Fibroblast of peridontal ligament (primary cell): ENCODE measurements at regions not wholly inside any gene's neighbourhood (a gene's known extent, or its start where the extent isn't known, plus 50 kb on each side); places are given as distances from the start of the nearest gene placed in this dataset.

Source experiments
- DNase-seq: peaks from one replicate; pipeline ENCODE4 v3.0.0-alpha.2; 2010; ENCODE audit errors: extremely low read depth

DNA sequence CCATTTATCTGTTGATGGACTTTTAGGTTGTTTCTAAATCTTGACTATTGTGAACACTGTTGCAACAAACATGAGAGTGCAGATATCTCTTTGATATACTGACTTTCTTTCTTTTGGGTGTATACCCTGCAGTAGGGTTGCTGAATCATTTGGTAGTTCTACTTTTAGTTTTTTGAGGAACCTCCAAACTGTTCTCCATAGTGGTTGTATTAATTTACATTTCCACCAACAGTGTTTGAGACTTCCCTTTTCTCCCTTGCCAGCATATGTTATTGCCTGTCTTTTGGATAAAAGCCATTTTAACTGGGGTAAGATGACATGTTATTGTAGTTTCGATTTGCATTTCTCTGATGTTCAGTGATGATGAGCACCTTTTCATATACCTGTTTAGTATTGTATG lies 330.0 kb downstream of the DDX10 start:
- DNase-seq, result no peak

DNA sequence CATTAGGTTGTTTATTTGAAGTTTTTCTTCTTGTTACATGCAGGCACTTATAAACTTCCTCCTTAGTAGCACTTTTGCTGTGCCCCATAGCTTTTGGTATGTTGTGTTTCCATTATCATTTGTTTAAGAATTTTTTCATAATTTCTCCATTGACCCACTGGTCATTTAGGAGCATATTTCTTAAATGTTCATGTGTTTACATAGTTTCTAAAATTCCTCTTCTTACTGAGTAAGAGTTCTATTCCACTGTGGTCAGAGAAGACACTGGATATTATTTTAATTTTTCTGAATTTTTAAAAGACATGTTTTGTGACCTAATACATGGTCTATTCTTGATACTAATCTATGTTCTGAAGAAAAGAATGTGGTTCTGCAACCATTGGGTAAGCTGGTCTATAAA lies 333.0 kb downstream of the DDX10 start:
- DNase-seq, result peak; percentile 26

DNA sequence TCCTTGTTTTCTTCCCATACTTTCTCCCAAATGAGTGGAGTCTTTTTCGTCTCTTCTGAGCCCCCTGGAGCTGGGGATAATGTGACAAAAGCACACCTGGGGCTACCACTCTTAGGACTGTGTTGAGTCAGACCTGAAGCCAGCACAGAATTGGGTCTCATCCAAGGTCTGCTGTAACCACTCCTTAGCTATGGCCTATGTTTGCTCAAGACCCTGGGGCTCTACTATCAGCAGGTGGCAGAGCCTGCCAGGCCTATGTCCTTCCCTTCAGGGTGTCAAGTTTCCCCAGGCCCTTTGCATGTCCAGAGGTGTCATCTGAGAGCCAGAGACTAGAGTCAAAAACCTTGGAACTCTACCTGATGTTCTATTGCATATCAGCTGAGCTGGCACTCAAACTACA lies 335.7 kb downstream of the DDX10 start:
- no peak for DNase-seq

DNA sequence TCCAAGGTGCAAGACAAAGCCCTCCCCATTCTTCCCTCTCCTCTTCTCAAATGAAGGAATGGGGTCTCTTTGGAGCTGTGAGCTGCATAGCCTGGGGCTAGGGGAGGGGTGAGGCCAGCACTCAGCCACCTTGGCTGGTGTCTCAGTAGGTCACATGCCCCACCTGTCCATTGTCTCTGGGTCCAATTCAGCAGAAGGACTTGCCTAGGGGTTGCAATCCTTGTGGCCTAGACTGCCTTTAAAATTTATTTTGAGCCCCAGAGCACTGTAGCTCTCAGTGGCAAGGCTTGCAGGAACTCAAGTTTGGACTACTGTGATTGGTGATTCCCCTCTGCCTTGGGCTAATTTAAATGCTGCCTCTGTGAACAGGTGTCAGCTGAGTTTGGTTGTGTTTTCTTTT lies 336.7 kb downstream of the DDX10 start:
- DNase-seq, result no peak

DNA sequence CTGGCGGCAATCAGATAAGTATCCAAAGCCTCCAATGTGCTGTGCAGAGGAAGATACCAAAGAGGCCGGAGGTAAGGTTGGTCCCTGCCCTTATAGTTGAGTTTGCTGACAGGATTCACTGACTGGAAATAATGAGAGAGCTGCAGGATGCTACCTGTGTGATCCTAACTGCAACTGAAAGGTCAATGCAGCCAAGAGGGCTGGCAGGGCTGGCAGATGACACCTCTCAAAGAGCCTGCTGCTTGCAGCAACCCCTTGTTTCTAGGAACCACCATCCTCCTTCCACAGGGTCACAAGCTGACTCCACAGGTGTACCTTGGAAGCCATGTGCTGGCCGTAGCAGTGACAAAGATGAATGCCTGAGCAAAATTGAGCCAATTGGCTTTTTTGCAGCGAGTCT lies 348.1 kb downstream of the DDX10 start:
- no peak for DNase-seq

DNA sequence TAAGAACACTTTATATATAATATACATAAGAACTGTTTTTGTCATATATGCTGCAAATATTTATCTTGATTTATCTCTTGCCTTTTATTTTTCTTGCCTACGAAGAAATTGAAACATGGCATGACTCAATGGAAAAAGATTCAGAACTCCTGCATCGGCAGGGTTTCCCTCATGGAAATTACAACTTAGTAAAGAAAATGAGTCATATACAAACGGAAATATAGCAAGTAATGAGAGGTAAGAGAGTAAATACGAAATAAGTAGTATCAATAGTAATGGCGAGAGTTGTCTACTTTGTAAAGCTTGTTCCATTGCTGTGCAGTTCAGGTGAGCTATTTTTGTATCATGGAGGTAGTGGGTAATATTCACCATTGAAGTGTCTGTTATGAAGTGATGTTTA lies 350.4 kb downstream of the DDX10 start:
- DNase-seq, result peak; percentile 24

DNA sequence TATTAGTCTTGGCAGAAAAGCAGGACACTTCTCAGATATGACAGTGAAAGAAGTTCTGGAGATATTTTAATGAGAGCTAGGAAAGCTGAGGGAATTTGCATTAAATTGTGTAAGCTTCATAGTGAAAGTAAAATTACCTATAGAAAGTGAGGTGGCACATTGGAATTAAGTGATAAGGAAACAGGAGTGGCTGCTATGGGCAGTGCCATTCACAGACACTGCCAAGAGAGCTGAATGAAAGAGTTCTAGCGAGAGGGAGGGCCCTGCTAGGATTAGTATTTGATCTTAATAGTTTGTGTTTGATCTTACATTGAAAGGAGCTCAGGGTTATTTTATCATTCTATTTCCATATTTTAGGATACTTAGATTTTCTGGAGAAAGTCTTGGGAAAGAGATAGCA lies 351.9 kb downstream of the DDX10 start:
- no peak for DNase-seq

DNA sequence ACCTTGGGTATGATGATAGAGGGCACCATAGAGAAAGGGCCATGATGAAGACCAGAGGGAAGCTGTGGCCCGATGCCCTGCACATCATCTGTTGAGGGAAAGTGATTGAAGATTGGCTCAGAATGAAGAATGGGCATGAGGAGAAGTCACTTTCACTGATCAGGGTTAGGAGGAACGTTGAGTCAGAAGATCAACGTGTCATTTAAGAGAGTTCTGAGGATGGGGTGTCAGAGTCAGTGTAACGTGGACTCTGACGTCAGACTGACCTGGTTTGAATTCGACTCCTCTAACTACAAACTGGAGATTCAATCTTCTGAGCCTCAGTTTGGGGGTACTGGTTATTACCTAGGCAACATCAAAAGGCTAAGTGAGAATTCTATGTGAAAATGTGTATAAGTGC lies 352.6 kb downstream of the DDX10 start:
- no peak for DNase-seq

DNA sequence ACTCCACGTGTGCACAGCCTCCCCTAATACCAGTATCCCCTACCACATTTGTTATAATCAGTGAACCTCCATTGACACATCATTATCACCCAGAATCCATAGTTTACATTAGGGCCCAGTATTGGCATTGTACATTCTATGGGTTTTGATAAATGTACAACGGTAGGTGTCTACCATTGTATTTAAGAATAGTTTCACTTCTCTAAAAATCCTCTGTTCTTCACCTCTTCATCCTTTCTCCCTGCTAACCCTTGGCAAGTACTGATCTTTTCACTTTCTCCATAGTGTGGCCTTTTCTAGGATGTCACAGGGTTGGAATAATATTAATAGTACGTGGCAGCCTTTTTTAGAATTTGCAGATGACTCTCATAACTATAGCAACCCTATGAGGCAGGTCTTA lies 353.8 kb downstream of the DDX10 start:
- DNase-seq, result no peak

DNA sequence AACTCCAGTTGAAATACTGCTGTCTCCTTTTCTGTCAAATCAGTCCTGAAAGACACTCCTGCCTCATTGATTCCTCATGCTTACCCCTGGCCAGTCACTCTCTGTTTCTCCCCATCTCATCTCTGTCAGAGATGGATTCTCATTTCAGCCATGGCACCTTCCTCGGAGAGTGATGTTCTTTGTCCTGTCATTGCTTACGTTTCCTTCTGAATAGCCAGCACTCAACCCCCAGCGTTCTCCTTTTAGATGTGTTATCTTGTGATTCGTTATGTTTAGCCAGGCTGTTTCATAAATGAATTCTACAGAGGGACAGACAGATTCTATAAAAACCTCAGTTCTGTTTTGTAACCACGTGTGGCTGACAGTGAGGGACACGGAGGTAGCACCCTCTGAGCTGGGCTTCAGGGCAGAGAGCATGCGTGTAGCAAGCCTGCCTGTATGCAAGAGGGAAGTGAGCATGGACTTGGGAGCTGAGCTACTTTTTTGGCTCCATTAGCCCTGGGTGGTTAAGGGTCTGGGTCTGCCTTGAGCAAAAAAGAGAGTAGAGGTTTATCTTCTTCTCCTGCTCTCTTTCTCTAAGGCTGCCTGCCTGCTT lies 354.6 kb downstream of the DDX10 start:
- DNase-seq, result no peak

DNA sequence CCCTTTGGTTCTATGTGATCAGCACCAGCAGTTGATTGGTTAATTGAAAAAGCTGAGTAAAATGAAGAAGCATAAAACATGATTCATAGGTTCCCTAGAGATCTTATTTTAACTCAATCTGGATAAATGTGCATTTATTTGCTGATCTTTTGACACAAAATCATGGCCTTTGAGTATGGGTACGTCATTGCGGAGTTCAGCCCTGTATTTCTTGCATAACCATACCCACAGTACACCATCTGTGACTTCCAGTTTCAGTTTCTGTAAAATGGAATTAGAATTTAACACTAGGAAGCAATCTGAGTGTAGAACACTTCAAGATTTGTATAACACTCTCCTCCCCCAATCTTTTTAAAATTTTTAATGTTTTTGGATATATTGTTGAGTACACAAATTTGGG lies 358.2 kb downstream of the DDX10 start:
- DNase-seq, result peak; percentile 76

DNA sequence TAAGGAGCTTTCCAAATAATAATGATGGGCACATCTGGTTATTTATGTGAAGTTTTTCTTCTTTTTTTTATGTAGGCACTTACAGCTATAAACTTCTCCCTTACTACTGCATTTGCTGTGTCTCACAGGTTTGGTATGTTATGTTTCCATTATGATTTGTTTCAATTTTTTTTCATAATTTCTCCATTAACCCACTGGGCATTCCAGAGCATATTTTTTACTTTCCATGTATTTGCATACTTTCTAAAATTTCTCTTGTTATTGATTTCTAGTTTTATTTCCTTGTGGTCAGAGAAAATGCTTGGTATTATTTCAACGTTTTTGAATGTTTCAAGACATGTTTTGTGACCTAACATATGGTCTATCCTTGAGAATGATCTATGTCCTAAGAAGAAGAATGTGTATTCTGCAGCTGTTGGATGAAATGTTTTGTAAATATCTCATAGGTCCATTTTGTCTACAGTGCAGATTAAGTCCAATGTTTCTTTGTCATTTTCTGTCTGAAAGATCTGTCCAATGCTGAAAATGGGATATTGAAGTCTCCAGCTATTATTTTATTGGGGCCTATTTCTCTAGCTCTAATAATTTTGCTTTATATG lies 362.1 kb downstream of the DDX10 start:
- peak; percentile 32 for DNase-seq

DNA sequence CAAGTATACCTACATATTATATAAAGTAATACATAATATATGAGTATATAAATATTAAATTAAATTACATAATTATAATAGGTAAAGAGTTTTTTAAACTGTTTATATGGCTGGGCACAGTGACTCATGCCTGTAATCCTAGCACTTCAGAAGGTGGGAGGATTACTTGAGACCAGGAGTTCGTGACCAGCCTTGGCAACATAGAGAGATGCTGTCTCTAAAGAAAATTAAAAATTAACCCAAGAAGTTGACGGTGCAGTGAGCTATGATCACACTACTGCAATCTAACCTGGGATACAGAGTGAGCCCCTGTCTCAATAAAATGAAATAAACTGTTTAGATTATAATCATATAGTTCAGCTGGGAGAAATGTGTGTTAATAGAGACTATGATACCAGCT lies 363.0 kb downstream of the DDX10 start:
- DNase-seq, result no peak

DNA sequence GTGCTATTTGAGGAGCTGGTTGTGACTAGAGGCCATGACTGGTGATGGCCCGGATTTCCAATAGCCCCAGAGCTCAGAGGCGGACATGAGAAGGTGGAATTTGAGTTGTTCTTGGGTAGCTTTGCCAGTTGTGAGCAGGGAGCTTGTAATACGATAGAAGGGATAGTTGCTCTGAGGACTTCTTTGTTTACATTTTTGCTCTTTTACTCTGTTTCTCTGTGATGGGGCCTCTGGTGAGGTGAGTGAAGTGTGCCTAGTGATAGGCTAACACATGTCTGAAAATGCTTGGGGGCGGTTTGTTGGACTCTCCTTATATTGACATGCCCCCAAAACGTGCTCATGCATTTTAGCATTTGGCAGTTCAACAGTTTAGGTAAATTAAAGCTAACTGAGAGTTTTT lies 365.1 kb downstream of the DDX10 start:
- no peak for DNase-seq

DNA sequence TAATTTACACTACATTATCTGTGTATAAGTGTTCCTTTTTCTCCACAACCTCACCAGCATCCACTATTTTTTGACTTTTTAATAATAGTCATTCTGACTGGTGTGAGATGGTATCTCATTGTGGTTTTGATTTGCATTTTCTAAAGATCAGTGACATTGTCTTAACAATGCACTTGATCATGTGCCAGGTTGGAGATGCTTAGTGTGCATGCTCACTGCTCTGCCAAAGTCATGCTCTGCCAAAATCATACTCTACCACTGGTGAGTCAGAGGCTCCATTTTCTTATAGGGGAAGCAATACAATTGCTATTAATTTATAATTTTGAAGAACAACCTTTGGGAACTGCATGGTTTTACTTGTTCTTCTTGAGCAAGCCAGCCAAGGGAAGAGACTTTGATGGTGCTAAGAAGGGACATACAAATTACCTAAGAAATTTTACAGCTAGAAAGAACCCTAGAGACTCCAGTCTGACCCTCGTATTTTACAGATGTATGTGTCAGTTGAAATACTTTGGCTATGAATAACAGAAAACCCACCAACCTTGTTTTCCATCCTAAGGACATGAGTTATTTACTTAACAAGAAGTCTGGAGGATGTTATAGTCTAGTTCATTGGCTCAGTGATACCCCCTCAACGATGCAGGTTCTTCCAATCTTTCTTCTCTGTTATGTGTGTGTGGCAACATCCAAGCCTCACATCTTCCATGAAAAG lies 368.9 kb downstream of the DDX10 start:
- DNase-seq, result peak; percentile 93

DNA sequence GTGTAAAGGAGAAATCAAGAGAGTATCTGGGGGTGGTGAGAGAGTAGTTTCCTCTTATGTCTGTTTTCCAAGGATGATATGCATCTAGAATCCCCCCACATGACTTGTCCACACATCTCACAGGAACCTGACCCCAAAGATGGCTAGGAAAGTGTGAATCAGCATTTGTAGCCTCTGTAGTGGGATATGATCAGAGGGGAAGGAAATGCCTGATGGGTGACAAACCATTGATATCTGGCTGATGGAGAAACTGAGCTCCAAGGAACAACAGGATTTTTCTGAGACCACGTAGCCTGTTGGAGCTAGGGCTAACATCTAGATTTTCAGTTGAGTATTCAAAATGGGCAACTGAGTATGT lies 369.4 kb downstream of the DDX10 start:
- DNase-seq, result no peak

DNA sequence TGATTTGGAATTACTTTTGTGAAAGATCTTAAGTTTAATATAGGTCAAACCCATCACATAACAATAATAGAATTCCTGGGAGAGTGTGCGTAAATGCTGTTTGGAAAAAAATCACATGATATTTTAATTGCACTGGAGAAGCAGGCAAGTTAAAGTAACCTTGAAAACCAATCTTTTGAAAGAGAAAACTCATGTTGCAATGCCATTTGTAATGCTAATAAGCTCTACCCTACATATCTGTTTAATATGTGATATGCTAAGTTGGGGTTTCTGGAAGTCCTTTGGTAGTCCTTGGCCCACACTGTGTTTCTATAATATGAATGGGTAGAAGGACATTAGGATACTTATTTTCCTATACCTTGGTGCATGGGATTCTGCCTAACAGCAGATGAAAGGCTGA lies 370.4 kb downstream of the DDX10 start:
- DNase-seq, result no peak

DNA sequence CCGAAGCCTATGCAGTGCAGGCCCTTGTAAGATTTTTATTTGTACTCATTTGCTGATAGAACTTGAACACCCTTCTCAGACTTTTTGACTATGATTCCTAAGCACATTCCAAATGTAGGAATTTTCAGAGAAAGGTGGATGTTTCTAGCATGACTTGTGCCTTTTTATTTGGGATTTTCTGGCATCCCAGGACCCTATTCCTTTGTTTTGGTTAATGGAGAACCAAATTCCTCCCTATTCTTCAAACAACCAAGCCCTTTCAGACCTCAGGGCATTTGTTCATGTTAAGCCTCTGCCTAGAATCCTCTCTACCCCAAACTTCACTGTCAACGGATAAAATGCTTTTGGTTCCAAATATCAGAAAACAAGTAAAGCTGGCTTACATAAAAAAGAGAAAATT lies 371.1 kb downstream of the DDX10 start:
- no peak for DNase-seq

DNA sequence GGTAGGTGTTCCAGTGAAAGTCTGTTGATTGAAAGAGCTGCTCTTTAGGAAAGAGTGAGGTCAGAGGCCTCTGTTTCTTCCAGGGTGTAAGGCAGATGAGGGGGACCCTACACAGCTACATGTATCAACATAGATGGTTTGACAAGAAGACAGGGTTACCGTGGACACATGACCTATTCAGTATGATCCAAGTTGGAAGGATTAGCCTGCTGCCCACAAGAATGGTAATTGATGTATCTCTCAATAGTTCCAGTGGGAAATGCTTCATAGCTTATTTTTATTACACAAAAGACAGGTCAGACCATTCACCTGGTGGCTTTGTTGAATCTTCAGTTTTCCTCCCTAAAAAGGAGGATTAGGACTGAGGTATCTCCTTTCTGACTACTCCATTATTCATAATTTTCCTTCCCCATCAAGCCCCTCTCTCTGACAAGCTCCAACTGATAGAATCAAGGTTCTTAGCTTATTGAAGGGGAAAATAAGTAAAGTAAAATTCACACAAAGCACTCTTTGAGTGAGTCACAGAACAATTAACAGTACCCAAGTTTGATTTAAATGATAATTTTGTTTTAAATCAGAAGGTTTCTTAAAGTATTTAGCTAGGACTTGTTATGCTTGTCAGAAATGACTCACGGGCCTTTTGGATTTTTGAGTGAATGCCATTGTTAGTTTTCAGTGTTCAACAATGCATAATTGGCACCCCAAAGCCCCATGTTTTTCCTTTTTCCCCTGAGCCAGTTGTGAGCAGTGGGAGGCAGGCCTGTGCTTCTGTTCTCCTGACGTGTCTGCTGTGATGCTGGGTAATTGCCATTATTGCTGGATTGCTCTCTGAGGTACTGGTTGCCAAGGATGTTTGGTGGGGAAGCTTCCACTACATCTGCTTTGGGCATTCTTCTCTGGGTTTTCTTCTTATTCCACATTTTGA lies 373.2 kb downstream of the DDX10 start:
- peak; percentile 94 for DNase-seq

DNA sequence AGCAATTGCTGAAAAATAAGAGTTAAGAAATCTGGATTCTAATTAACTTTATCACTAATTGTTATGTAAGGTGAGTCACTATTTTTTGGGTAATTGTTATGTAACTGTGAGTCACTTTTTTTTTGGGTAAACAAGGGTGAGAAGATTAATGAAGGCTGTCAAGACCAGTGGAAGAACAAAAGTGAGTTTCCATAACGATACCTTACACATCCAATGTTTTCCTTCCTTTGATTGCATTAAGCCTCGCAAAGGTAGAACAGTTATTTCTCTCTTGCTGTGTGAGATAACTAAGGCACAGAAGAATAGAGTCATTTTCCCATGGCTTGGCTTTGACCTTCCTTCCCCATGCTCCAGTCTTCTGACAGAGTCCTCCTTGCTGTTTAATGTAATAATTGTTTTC lies 374.7 kb downstream of the DDX10 start:
- no peak for DNase-seq

DNA sequence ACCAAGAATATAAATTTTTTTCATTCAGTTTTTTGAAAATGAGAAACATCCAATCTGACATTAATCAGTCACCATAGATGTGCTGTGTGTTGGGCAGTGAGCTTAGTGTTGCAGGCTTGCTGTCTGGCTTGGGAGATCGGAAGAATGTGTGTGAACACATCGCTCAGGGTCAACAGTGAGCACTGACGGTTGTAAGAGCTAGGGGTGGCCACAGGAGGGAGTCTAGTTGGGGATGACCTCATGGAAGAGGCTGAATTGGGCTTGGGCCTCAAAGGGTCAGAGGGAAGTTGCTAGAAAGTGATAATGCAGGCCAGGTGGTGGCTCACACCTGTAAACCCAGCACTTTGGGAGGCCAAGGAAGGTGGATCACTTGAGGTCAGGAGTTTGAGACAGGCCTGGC lies 375.4 kb downstream of the DDX10 start:
- DNase-seq, result no peak

DNA sequence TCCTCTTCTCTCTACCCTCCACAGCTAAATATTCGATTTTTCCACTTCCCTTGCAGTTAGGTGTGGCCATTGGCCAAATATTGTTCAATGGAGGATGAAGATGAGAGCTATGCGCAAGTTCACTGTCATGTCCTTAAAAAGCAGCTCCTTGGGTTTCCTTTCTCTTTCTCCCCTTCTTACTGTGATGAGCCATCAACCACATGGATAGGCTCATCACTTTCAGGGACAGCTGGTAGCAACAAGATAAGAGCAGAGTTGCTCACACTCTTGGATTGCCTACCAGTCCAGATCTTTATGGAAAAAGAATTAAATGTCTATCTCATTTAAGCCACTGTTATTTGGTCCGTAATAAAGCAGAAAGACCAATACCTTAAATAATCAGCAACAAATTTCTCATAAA lies 377.0 kb downstream of the DDX10 start:
- no peak for DNase-seq

DNA sequence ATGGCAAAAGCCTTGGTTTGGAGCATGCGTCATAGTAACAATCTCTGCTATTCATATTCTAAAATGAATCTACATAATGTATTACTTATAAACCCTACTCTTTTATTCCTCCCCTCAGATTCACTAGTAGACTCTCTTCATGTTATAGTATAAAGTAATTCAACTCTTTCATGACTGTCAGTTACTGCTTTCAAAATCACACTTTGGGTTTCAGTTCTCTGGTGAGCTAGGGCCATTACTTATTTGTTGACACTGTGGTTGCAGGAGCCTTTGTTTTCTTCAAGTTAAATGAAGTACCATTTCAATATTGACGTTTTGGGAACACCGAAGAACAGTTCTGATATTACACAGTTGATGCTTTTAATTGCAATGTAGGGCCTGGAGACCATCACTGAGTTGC lies 378.4 kb downstream of the DDX10 start:
- DNase-seq, result no peak
